ENCODE measurements at regions not wholly inside any gene's neighbourhood (a gene's known extent, or its start where the extent isn't known, plus 50 kb on each side); places are given as distances from the start of the nearest gene placed in this dataset.

- H3K4me3 ChIP-seq (ENCODE audit: low read depth, low read length) = no peak overlapping the region
- no peak for DNase-seq (ENCODE audit: low read depth)
- no peak for TF ChIP-seq CTCF (IDR thresholded peaks at IDR 0.05; ENCODE audit: insufficient read depth, low read depth, low read length)
Observed at GRCh38 chr9:102832814-102833213, 162.3 kb upstream of the CYLC2 start.

DNA sequence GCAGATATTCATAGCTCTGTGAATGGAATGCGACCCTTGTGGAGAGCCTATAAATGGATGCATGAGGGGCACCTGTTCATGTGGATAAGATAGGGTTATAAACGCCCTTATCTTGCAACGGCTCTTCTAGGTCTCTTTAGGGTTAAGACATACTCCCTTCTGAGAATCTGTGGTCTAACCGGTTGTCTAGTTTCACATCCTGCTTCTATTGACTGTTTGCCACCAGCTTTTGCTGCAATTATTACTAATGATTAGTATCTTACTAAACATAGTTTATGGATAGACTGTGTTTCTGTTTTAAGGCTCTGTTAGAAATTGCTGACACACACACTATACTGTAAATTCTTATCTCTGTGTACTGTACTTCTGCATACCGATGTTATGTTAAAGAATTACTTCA is 198.9 kb upstream of the CYLC2 start:
- no peak for TF ChIP-seq CTCF (IDR thresholded peaks at IDR 0.05; ENCODE audit: insufficient read depth, low read depth, low read length)
- DNase-seq (ENCODE audit: low read depth) = no peak
- no peak overlapping the region for H3K4me3 ChIP-seq (ENCODE audit: low read depth, low read length)

DNA sequence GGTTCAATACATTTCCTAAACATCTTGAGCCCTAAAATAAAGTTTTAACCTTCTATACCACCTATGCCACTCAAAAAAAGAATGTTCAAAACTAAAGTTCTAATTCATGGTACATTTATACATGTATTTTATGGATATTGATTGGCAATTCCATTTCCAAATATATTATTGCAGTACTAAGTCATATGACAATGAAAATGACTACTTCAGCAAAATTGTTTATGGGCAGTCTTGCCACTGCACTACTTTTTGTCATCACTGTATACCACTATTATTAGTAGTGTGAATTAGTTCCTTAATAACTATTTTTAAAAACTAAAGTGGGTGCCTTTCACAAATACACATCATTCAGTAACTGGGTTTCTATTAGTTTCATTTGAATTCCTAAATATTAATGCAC is 199.6 kb upstream of the CYLC2 start:
- TF ChIP-seq CTCF (IDR thresholded peaks at IDR 0.05; ENCODE audit: insufficient read depth, low read depth, low read length) = no peak
- no peak overlapping the region for H3K4me3 ChIP-seq (ENCODE audit: low read depth, low read length)
- no peak for DNase-seq (ENCODE audit: low read depth)

DNA sequence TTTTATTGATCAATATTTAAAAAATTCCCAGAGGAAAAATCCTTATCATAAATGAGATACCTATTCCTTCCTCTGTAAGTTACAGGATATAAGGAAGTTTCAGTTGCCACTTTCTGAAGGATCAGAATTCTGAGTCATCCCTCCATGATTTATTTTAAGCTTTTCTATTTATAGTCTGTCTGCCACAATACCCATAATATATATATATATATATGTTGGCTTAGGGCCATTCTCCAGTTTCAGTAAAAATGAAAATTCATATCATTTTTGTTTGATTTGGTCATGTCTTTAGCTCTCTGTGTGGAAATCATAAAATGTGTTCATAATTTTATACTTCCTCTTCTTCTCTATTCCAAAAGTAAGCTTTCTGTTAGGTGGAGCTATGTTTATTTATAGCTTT is 215.8 kb upstream of the CYLC2 start:
- DNase-seq (ENCODE audit: low read depth) = no peak
- no peak overlapping the region for H3K4me3 ChIP-seq (ENCODE audit: low read depth, low read length)
- TF ChIP-seq CTCF (IDR thresholded peaks at IDR 0.05; ENCODE audit: insufficient read depth, low read depth, low read length) = no peak

DNA sequence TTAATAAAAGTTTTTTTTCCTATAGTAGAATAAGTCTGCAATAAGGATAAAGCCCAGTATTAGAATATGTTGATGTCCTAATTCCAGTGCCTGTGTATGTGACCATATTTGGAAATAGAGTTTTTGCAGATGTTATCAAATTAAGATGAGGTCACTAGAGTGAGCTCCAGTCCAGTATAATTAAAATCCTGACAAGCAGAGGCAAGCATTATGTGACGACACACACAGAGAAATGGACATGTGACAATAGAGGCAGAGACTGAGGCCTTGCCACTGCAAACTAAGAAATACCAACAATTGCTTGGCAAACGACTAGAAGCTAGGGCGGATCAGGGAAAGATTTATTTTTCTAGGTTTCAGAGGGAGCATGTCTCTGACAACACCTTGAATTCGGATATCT is 216.4 kb upstream of the CYLC2 start:
- H3K4me3 ChIP-seq (ENCODE audit: low read depth, low read length) = no peak overlapping the region
- TF ChIP-seq CTCF (IDR thresholded peaks at IDR 0.05; ENCODE audit: insufficient read depth, low read depth, low read length) = no peak
- no peak for DNase-seq (ENCODE audit: low read depth)

- no peak for TF ChIP-seq CTCF (IDR thresholded peaks at IDR 0.05; ENCODE audit: insufficient read depth, low read depth, low read length)
- no peak overlapping the region for H3K4me3 ChIP-seq (ENCODE audit: low read depth, low read length)
- no peak for DNase-seq (ENCODE audit: low read depth)
Observed at GRCh38 chr9:102770704-102771103, 224.4 kb upstream of the CYLC2 start.

GRCh38 chr9:102769307-102769706 is 225.8 kb upstream of the CYLC2 start:
- no peak for DNase-seq (ENCODE audit: low read depth)
- TF ChIP-seq CTCF (IDR thresholded peaks at IDR 0.05; ENCODE audit: insufficient read depth, low read depth, low read length) = no peak
- H3K4me3 ChIP-seq (ENCODE audit: low read depth, low read length) = no peak overlapping the region
